H1 (cell line): ENCODE measurements at regions not wholly inside any gene's neighbourhood (a gene's known extent, or its start where the extent isn't known, plus 50 kb on each side); places are given as distances from the start of the nearest gene placed in this dataset.

ENCODE experiments used
- CTCF ChIA-PET: fragments of 300-600 bp; sonication (Branson Sonifier 250); formaldehyde crosslinking; loops from one replicate; lab custom pipeline; 2021; ENCODE audit not compliant: partially characterized antibody; lab: Charles Lee
- POLR2A ChIA-PET: fragments of 300-600 bp; sonication (Branson Sonifier 250); formaldehyde crosslinking; loops from one replicate; lab custom pipeline; 2021; ENCODE audit warnings: inconsistent platforms; ENCODE audit not compliant: partially characterized antibody; lab: Charles Lee
- DNase-seq, 2 experiments: peaks; one replicate each; pipeline versions ENCODE4 v3.0.0 to v3.0.0-alpha.2; 2010 to 2022; ENCODE audit warnings: low spot score in 2 of 2, low read depth in 1 of 2, mixed read lengths in 1 of 2
- FAIRE-seq: peaks from 2 replicates; lab custom pipeline; 2011; peaks lifted over from hg19 to GRCh38; lab: Jason Lieb, UNC
- H2AFZ ChIP-seq: 2 replicates; pipeline ENCODE4 v1.8.1; 2012; ENCODE audit warnings: low read length, inconsistent platforms
- H2AK5ac ChIP-seq: 2 replicates; pipeline ENCODE4 v1.6.1; 2013; ENCODE audit warnings: low read depth, low read length
- H2BK120ac ChIP-seq: replicated peaks from 2 replicates; pipeline ENCODE3; 2013; ENCODE audit warnings: low read depth, low read length, inconsistent platforms
- H2BK12ac ChIP-seq: 2 replicates; pipeline ENCODE4 v1.6.1; 2013; ENCODE audit warnings: low read depth, low read length
- H2BK15ac ChIP-seq: 2 replicates; pipeline ENCODE4 v1.6.1; 2013; ENCODE audit warnings: low read length
- H2BK20ac ChIP-seq: 2 replicates; pipeline ENCODE4 v1.6.1; 2013; ENCODE audit warnings: low read length
- H2BK5ac ChIP-seq: 2 replicates; pipeline ENCODE4 v1.6.1; 2013; ENCODE audit warnings: low read depth, low read length
- H3K14ac ChIP-seq: 2 replicates; pipeline ENCODE4 v1.6.1; 2013; ENCODE audit warnings: inconsistent platforms; ENCODE audit not compliant: insufficient read length
- H3K18ac ChIP-seq: 2 replicates; pipeline ENCODE4 v1.6.1; 2013; ENCODE audit warnings: low read length; ENCODE audit errors: extremely low read depth
- H3K23ac ChIP-seq: 2 replicates; pipeline ENCODE4 v1.6.1; 2013; ENCODE audit warnings: inconsistent platforms; ENCODE audit not compliant: insufficient read length
- H3K23me2 ChIP-seq: 2 replicates; pipeline ENCODE4 v1.6.1; 2013; ENCODE audit warnings: low read depth, low read length
- H3K27ac ChIP-seq: 2 replicates; pipeline ENCODE4 v1.6.1; 2011; ENCODE audit warnings: low read depth, low read length, inconsistent platforms
- H3K27me3 ChIP-seq, 4 experiments: replicated peaks in 1 of 4; 1 replicate in 1 of 4; 2 replicates in 3 of 4; pipeline versions ENCODE4 v1.6.1 to v1.8.1; 2011 to 2013; ENCODE audit warnings: low read length in 3 of 4, mild to moderate bottlenecking in 3 of 4, inconsistent platforms in 2 of 4, mixed read lengths in 2 of 4, moderate library complexity in 1 of 4; ENCODE audit not compliant: control insufficient read depth in 3 of 4, insufficient read depth in 3 of 4; ENCODE audit errors: extremely low read depth in 1 of 4
- H3K36me3 ChIP-seq, 4 experiments: 2 replicates each; pipeline versions ENCODE4 v1.6.1 to v1.8.1; 2011 to 2013; ENCODE audit warnings: mild to moderate bottlenecking in 4 of 4, low read length in 3 of 4, moderate library complexity in 2 of 4, control low read depth in 1 of 4, inconsistent platforms in 1 of 4; ENCODE audit not compliant: insufficient read depth in 4 of 4, control insufficient read depth in 2 of 4
- H3K4ac ChIP-seq: replicated peaks from 2 replicates; pipeline ENCODE3; 2013; ENCODE audit warnings: low read length, low read depth, mixed read lengths, inconsistent platforms; ENCODE audit not compliant: insufficient read length
- H3K4me1 ChIP-seq, 4 experiments: replicated peaks in 1 of 4; 1 replicate in 1 of 4; 2 replicates in 3 of 4; pipeline versions ENCODE4 v1.6.1 to v1.8.1; 2011 to 2013; ENCODE audit warnings: low read length in 3 of 4, inconsistent platforms in 2 of 4, mixed read lengths in 1 of 4; ENCODE audit not compliant: insufficient read depth in 4 of 4, control insufficient read depth in 3 of 4
- H3K4me2 ChIP-seq, 2 experiments: 2 replicates each; pipeline versions ENCODE4 v1.6.1 to v1.8.1; 2011 to 2013; ENCODE audit warnings: low read depth in 2 of 2, low read length in 2 of 2, control low read depth in 1 of 2, inconsistent platforms in 1 of 2, mild to moderate bottlenecking in 1 of 2; ENCODE audit not compliant: insufficient read depth in 1 of 2
- H3K4me3 ChIP-seq, 4 experiments: fragments of 200-600, 300-600 bp in 1 of 4; sonication (generic), shearing (Covaris generic), sonication (Bioruptor Twin) in 1 of 4; 2 replicates each; pipeline versions ENCODE4 v1.5.1 to v1.8.1; 2011 to 2016; ENCODE audit warnings: low read length in 4 of 4, low read depth in 3 of 4, control low read depth in 2 of 4, inconsistent platforms in 2 of 4, mild to moderate bottlenecking in 2 of 4, mixed read lengths in 1 of 4, moderate library complexity in 1 of 4; ENCODE audit not compliant: insufficient read depth in 2 of 4; ENCODE audit errors: extremely low read depth in 1 of 4
- H3K56ac ChIP-seq: replicated peaks from 2 replicates; pipeline ENCODE3; 2013; ENCODE audit warnings: low read depth, mild to moderate bottlenecking, mixed read lengths, low read length, inconsistent platforms; ENCODE audit not compliant: insufficient read length
- H3K79me1 ChIP-seq: 2 replicates; pipeline ENCODE4 v1.6.1; 2013; ENCODE audit warnings: low read depth, low read length, control low read depth
- H3K79me2 ChIP-seq, 2 experiments: 2 replicates each; pipeline versions ENCODE4 v1.6.1 to v1.8.1; 2012 to 2013; ENCODE audit warnings: low read length in 2 of 2, mild to moderate bottlenecking in 2 of 2, inconsistent platforms in 1 of 2; ENCODE audit not compliant: insufficient read depth in 2 of 2, control insufficient read depth in 1 of 2
- H3K9ac ChIP-seq, 4 experiments: replicated peaks in 1 of 4; 1 replicate in 1 of 4; 2 replicates in 3 of 4; pipeline versions ENCODE4 v1.6.1 to v1.8.1; 2011 to 2013; ENCODE audit warnings: low read depth in 3 of 4, low read length in 3 of 4, control low read depth in 2 of 4, mild to moderate bottlenecking in 2 of 4, moderate library complexity in 2 of 4, inconsistent platforms in 1 of 4; ENCODE audit errors: extremely low read depth in 1 of 4
- H3K9me3 ChIP-seq, 2 experiments: 2 replicates each; pipeline versions ENCODE4 v1.6.1 to v1.8.1; 2012 to 2013; ENCODE audit warnings: mild to moderate bottlenecking in 2 of 2, moderate library complexity in 2 of 2, control low read depth in 1 of 2, inconsistent platforms in 1 of 2, low read depth in 1 of 2, low read length in 1 of 2, mixed read lengths in 1 of 2; ENCODE audit not compliant: insufficient read depth in 2 of 2
- H4K20me1 ChIP-seq, 2 experiments: replicated peaks in 1 of 2; 2 replicates each; pipeline versions ENCODE3 to v1.8.1; 2011 to 2013; ENCODE audit warnings: inconsistent platforms in 2 of 2, low read length in 2 of 2, mild to moderate bottlenecking in 1 of 2; ENCODE audit not compliant: insufficient read depth in 2 of 2, control insufficient read depth in 1 of 2
- H4K5ac ChIP-seq: 2 replicates; pipeline ENCODE4 v1.6.1; 2013; ENCODE audit warnings: low read length, low read depth, mixed read lengths, inconsistent platforms; ENCODE audit not compliant: insufficient read length
- H4K8ac ChIP-seq: 2 replicates; pipeline ENCODE4 v1.8.0; 2013; ENCODE audit warnings: mild to moderate bottlenecking, moderate library complexity, low read length, inconsistent platforms; ENCODE audit not compliant: insufficient read depth; ENCODE audit errors: extremely low read depth
- H4K91ac ChIP-seq: replicated peaks from 2 replicates; pipeline ENCODE3; 2013; ENCODE audit warnings: low read length, mixed read lengths, inconsistent platforms; ENCODE audit not compliant: insufficient read length
- BACH1 ChIP-seq: IDR thresholded peaks from 2 replicates; pipeline ENCODE4 v1.6.1; 2012; ENCODE audit warnings: low read length, improper control_type of control experiment
- GTF2F1 ChIP-seq: IDR thresholded peaks from 2 replicates; pipeline ENCODE4 v1.6.1; 2012; ENCODE audit warnings: low read depth, low read length, improper control_type of control experiment, borderline replicate concordance
- JUN ChIP-seq: IDR thresholded peaks from 2 replicates; pipeline ENCODE4 v1.6.1; 2011; ENCODE audit warnings: low read depth, mild to moderate bottlenecking, improper control_type of control experiment, low read length
- RFX5 ChIP-seq: IDR thresholded peaks from 2 replicates; pipeline ENCODE4 v1.6.1; 2011; ENCODE audit warnings: low read depth, low read length, improper control_type of control experiment, borderline replicate concordance
- YY1 ChIP-seq: IDR thresholded peaks from 2 replicates; pipeline ENCODE4 v1.6.1; 2011; ENCODE audit warnings: low read depth, mild to moderate bottlenecking, low read length
- WGBS, 2 experiments: shearing (Covaris generic) in 1 of 2; methylation state at CpG; one replicate each; pipeline versions ENCODE4 v1.1.6 to v1.1.7; 2013 to 2015; ENCODE audit warnings: low lambda C conversion rate in 2 of 2, mixed read lengths in 2 of 2, inconsistent platforms in 1 of 2, low coverage in 1 of 2, missing lambda C conversion rate in 1 of 2; ENCODE audit not compliant: insufficient replicate concordance in 2 of 2, insufficient coverage in 1 of 2, insufficient read length in 1 of 2; ENCODE audit errors: extremely low coverage in 1 of 2, missing lambda C conversion rate in 1 of 2; 5-methylcytosine and 5-hydroxymethylcytosine counted together

DNA sequence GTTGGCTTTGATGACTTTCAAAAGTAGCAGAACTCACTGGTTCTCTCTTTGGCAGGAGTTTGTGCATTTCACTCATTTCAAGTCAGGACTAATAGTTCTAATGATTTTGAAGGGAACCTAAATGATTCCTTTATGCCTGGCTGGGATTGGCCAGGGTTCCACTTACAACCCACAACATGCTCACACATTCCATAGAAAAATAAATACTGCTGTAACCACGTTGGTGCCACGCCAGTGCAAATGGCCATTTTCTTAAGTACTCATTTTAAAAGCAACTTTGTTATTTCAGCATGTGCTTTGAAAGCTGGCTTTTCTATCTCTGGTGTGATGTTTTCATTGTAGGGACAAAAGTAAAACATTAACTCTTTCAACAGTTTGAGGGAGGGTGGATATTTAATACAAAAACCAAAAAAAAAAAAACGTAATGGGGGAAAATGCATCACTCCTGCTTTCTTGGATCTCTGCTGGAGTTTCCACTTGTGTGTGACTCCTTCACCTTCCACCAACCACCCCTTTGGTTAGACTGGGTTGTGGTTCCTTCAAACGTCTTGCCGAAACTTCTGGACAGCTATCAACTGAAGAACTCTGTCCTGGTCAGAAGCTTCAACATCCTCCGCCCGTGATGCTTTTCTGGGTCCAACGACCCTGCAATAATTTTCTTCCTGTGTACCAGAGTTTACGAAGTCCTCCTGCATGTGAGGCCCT, 300.4 kb upstream of the RUNX1 start:
- Histone ChIP-seq H2BK20ac (no peak overlapping the region), H2BK5ac (no peak overlapping the region), H3K4me2 (no peak overlapping the region), H2BK12ac (no peak overlapping the region), H3K14ac (no peak overlapping the region), H3K36me3 (no peaks in the 10 kb centered on the region), H3K9me3 (no peaks in the 10 kb centered on the region), H2BK120ac (no peak overlapping the region), H3K23me2 (no peaks in the 10 kb centered on the region), H3K23ac (no peak overlapping the region), H2BK15ac (no peak overlapping the region), H4K5ac (no peak overlapping the region), H3K79me2 (no peaks in the 10 kb centered on the region), H3K4ac (no peak overlapping the region), H4K91ac (no peak overlapping the region), H3K56ac (no peak overlapping the region), H2AFZ (no peak overlapping the region), H3K4me3 (no peak overlapping the region), H3K27me3 (no peaks in the 10 kb centered on the region), H3K9ac (no peak overlapping the region), H2AK5ac (no peak overlapping the region), H3K4me1 (no peaks in the 10 kb centered on the region), H3K18ac (no peak overlapping the region), H4K8ac (no peak overlapping the region), H3K79me1 (no peaks in the 10 kb centered on the region), H4K20me1 (no peaks in the 10 kb centered on the region)
- WGBS, 2 experiments = 91% methylated on average over 9 of the region's 9 CpGs; no CpG with 5 or more reads in 1 of the 2 experiments
- FAIRE-seq (no peak), DNase-seq (no peak)
- POLR2A ChIA-PET = no interaction called here
- CTCF ChIA-PET = no interaction called here
- TF ChIP-seq BACH1 = no peak
- TF ChIP-seq GTF2F1 = no peak
- no peak for TF ChIP-seq YY1
- no peak for TF ChIP-seq RFX5
- no peak for TF ChIP-seq JUN
- TF ChIP-seq, all 59 proteins: peak for 0
- no peak overlapping the region for H3K27ac ChIP-seq
